ENCODE measurements at regions not wholly inside any gene's neighbourhood (a gene's known extent, or its start where the extent isn't known, plus 50 kb on each side); places are given as distances from the start of the nearest gene placed in this dataset.

DNA sequence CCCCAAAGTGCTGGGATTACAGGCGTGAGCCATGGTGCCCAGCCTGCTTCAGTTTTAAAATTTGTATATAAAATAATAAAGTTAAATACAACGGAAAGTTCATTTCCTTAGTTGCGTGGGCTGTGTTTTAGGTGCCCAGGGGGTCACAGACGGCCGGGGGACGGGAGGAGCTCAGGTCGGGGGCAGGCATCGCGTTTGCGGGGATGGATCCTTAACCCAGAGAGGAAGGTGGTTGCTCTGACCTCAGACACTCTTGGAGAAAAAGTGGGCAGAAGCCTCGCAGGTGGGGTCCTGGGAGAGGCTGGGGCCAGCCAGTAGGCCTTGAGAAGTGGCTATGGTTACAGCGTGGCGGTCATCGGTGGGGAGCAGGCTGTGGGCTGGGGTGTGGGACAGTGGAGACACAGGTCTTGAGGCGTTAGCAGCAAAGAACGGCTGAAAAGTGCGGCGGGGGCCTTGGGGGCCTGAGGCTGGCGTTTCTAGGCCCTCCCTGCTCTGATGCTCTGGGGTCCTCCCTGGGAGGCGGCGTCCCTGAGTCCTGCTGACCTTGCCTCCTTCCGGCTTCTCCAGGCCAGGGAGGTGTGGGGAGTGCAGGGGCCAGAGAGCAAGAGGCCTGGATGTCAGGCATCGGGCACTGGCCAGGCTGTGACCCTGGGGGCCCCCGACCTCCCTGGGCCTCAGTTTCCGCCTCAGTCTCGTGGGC is 54.4 kb downstream of the UNCX start:
- no peak for DNase-seq (ENCODE audit: low spot score)

GRCh38 chr7:1287752-1288201 is 55.1 kb downstream of the UNCX start:
- no peak for DNase-seq (ENCODE audit: low spot score)

DNA sequence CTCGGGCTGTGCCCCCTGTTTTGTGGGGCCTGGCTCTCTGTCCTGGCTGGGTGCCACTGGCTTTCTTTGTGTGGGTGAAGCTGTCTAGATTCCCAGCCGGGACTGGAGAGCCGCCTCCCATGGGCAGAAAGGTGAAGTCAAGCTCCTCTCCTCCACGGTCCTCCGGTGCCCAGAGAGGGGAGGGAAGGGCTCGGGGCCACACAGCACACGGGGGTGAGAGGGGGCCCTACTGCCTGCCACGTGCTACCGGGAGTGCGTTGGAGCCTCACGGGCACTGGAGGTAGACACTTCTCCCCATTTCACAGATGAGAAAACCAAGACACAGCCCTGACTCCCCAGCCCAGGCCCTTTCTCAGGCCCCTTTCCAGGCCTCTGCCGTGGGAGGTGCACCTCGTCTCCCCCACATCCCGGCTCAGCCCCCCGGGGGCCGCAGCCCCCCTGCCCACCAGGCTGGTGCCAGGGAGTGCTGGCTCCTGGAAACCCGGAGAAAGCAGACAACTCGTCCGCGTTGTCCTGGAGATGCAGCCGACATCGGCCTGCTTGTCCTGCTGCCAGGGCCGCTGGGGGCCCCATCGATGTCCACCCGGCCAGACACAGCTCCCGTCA is 55.8 kb downstream of the UNCX start:
- no peak for DNase-seq (ENCODE audit: low spot score)

DNA sequence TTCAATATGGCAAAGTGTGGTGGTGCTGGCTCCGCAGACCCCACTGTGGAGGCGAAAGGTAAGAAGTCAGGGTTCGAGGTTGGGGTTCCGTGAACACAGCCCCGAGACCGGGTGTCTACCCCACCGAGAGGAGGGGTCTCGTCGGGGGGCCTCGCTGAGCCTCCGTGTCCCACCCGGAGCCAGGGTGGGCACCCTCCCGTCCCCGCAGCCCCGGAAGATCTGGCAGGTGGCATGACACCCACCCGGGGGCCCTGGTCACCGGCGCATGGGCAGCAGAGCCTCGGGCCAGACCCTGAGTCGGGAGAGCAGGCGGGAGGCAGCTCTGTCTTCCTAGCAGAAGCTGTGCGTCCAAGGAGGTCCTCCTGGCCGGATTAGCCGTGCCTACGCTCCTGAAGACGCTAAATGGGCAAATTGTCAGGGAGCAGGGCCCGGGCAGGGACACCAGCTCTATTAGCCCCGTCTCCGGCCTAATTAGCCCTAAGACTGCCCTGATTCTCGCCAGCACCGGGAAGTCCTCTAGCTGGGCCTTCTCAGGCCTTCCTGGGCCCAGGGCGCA is 56.4 kb downstream of the UNCX start:
- DNase-seq (ENCODE audit: low spot score), result no peak

DNA sequence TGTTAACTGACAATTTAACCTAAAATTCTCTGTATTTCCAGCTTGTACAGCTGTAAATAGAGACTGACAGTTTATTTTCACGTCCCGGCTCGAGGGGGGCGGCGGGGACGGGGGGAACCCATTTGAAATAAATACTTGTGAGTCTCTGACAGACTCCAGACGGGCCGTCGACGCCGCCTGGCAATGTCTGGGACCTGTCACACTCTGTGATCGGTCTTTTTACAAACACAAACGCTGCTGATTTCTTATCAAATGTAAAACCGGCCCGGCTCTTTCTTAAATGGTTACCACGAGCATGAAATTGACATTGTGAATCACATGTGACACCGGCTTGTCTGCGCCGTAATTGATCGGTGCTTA is 57.0 kb downstream of the UNCX start:
- DNase-seq (ENCODE audit: low spot score), result no peak

GRCh38 chr7:1290026-1290678 is 57.5 kb downstream of the UNCX start:
- DNase-seq (ENCODE audit: low spot score), result peak; percentile 79

DNA sequence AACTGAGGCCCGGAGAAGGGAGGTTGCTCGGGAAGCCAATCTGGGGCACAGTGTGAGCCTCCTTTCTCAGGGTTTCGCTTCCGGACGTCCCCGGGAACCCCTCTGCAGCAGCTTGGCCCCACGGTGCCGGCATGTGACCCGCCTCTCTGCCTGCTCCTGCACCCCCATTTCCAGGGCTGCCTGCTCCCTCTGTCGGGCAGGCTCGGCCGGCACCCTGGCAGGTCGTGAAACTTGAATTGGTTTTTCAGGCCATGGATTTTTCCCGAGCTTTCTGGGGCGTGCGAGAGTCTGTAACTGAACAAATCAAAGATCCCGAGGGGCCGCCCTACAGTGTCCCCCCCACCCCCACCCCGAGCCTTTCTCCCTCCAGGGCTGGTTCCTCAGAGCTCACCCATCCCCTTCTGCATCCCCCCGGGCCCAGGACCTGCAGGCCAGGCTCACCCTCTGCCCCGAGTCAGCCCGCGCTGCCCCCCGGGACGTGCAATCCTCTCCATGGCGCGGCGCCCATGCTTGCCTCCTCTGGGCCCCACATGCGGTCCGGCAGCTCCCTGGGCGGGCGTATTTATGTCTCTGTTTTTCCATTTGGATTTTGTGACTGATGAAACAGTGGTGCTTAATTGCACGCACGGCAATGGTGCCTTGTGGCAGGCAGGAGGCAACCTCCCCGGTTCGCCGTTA is 58.1 kb downstream of the UNCX start:
- DNase-seq (ENCODE audit: low spot score), result peak; percentile 65

DNA sequence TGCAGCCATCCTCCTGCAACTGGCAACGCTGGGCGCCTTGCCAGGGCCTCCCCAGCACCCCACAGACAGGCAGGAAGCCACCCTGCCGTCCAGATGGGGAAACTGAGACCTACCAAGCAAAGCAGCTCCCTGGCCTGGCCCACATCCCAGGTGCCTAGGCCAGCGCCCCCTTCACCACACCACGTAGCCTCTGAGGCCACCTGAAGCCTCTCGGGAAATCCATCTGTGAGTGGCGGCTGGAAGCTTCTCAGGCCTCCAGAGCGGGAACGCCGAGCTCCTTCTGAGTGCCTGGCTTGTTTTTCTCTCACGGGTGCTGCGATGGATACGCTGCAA is 58.7 kb downstream of the UNCX start:
- no peak for DNase-seq (ENCODE audit: low spot score)

- DNase-seq (ENCODE audit: low spot score), result no peak
These were observed 59.4 kb downstream of the UNCX start for GRCh38 chr7:1291845-1292765.

DNA sequence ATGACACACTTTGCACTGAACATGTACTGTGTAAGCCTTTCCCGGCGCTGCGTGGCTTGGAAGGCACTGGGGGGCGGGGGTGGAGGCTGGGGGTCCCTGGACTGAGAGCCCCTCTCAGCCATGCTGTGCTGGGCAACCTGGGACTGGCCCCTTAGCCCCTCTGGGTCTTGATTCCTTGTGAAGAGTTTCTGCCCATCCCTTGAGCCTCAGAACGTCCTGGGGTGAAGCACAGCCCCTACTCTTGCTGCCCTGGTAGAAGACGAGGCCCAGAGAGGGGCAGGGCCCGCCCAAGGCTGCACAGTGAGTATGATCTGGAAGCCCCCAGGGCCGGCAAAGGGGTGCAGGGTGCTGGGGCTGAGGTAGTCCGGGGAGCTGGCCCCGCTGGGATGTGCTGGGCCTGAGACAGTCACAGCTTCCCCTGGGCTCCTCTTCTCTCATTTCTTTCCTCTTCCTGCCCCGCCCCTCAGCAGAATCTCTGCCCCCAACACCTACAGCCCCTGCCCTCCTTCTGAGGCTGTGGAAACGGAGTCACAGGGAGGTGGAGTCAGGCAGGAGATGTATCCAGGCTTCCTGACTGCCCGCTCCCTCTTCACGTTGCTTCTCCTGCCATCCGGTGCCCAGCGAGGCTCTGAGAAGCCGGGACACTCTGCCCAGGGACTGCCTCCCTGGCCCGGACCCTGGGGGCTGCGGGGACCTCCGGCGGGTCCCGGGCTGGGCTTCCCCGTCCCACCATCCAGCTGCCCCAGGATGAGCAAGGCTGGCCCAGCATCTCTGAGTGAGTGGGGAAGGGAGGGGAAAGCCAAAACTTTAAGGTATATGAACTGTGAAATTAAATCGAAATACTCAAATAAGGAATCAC is 60.5 kb downstream of the UNCX start:
- DNase-seq (ENCODE audit: low spot score), result no peak

- no peak for DNase-seq (ENCODE audit: low spot score)
These were observed 61.3 kb downstream of the UNCX start for GRCh38 chr7:1293950-1294411.

- no peak for DNase-seq (ENCODE audit: low spot score)
These were observed 63.2 kb downstream of the UNCX start for GRCh38 chr7:1295776-1296355.

- no peak for DNase-seq (ENCODE audit: low spot score)
These were observed 63.8 kb downstream of the UNCX start for GRCh38 chr7:1296356-1296981.

DNA sequence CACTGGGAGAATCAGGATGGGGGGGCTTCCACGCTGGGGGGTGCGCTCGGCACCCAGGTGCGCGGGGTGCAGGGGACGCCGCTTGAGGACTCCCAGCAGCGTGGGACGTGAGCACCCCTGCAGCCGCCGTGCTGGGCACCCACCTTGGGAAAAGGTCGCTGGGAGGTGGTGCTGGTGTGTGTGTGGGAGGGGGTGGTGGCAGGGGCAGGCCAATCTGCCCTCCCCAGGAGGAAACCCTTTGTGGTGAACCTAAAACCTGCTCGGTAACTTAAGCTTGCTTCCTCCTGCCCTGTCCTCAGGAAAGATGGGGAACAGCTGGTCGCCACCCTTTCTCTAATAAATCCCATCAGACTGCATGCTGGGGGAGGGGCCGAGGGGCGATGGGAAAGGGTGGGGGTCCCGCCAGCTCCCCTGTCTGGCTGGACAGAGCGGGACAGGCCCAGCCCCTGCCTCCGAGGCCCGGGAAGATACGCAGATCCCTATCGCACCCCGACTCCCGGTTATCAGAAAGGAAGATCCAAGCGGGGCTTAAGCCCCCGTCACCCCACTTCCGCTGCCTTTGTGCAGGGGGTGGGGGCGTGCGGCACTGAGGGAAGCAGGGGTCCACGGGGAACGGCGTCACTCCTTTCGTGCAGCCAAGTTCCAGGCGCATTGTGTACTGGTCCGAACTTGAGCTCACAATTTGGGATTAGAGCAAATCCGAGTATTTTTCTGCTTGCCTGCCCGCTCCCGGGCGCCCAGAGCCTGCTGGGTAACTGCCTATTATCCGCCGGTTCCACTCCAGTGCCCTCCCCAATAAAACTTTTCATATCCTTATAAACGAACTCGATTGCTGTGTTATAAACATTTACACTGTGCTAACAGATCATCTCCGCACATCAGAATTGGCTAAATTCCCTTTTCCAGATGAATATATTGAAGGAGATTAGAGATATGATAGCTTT is 64.6 kb downstream of the UNCX start:
- DNase-seq (ENCODE audit: low spot score), result no peak

GRCh38 chr7:1298051-1298930 is 65.6 kb downstream of the UNCX start:
- no peak for DNase-seq (ENCODE audit: low spot score)

DNA sequence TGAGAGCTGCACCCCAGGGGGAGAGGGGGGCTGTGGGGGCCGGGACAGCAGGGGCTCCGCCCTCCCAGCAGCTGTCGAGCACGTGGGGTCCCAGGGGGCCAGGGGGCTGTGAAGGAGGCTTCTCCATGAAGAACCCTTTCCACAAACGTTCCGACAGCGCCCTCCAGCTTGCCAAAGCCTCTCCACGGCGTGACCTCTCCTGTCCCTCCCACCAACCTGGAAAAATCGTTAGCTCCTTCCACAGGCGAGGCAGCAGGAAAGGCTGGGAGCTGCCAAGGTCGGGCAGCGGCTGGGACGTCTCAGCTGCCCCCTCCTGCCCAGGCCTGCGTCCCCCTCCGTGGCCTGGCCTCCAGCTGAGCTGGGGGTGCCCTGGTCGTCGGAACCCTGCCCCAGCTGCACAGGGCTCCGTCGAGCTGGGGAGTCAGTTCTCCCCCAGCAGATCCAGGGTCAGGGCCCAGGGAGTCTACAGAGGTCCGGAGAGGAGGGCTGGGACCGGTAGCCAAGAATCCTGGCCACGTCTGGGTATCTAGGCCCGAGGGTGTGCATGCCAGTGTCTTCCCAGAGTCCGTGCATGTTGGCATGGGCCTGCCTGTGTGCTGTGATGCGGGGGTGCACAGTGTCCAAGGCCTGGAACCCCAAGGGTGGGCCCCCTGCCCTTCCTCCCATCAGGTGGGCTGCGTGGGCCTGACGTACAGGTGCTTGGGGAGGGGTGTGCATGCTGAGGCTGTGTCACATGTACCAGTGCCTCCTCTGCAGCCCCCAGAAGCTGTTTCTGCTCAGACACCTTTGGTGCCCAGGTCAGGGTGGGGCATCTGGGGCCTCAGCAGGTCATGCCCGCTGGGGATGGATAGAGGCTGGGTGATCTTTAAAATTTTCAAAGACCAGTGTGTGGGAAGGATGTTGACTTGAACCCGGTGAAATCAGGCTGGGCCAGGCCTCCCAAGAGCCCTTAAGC is 66.5 kb downstream of the UNCX start:
- no peak for DNase-seq (ENCODE audit: low spot score)
